ENCODE measurements at regions not wholly inside any gene's neighbourhood (a gene's known extent, or its start where the extent isn't known, plus 50 kb on each side); places are given as distances from the start of the nearest gene placed in this dataset.

DNA sequence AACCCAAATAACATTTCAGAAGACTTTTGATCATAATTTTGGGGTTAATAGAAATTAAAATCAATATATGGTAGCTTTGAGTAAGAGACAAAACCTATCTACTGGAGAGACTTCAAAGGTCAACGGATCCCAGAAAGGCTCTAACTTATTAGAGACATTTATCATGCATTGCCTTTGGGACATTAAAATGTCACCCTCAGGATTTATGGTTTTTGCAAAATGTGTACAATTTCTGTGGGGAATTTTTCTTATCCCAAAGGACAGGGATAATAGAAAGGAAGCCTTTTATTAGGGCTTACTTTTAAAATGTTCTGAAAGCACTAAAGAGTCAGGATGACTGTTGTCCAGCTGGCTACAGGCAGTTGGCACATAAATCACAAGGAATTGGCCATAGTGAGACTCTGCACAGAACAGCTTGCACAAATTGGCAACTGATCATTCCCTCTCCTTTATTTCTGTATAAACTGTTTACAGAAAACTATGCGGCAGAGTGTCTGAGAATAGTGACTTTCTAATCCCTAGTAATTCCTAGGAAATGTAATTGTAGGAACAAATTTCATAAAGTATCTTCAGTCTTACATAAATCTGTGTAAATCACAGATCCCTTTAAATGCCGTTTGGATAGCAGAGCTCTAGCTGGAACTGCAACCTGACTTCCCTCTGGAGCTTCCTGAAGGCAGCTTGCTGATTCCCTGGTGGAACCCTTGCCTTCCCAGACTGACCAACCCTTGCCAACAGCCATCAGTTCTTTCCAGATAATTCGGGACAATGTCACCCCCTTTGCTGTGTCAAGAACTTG lies 201.1 kb upstream of the PREP start:
- peak; percentile 82 for DNase-seq

DNA sequence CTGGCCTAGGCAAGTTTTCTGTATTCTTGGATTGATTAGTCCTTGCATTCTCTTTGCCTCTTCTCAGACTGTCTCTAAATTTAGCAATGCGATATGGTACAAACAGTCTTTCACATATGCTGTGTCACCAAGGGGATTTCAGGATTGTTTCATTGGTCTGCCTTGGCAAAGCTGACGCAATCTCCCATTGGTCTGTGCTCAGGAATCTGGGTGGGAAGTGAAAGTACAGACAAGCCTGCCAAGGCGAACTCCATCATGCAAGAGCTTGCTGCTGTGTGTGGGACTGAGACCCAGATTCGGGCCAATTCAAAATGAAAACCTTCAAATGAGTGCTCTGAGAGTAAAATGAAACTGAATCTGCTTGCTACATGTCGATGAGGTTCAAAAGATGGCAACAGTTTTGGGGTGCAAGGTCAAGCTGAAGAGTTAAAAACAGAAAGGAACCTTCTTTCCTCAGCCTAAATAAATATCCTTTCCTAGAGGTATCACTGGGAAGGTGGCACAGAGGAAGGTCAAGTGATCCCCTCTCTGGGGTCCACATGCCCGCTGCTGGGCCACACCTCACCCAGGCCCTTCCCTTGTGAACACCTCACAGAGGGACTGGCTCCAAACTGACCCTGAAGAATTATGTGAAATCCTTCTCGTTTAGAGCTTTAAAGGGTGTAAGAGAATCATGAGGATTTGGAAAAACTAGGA lies 198.8 kb upstream of the PREP start:
- DNase-seq, result peak; percentile 71

DNA sequence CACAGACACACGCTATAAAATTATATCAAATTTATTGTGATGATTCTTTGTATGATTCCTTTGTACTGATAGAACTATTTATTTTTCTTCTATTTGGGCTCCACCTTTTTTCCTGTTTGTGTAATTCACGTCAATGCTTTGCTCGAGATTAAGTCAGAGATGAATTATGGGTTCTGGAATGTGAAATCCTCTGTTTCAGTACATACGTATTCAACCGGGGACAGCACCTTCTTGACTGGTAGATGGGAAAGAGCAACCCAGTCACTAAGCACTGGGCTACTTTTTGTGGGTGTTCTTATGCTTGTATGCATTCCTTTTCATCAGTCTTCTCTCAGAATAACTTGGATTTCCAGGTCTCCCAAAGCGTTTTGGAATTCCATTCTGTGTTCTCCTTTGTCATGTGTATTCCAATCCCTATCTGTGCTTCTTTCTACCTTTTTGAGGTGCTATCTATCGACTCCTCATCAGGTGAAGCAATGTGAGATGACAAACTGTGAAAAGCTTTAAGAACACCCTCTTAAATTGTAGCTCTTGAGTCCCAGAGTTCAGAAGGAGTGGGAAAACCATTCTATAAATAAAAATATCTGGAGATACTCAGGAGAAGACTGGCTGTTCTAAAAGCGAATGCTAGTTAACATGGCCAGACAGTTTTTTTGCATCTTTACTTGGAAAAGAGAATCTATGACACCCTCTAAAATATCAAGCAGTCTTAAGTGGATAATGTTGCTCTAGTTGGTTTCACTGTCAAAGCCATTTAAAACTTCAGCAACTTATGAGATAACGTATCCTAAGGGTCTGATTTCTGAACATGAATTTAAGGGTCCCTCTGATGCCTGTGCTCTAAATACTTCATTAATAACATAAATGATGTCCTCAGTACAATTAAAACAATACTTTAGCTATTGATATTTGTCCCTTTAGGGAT lies 197.7 kb upstream of the PREP start:
- DNase-seq, result no peak

DNA sequence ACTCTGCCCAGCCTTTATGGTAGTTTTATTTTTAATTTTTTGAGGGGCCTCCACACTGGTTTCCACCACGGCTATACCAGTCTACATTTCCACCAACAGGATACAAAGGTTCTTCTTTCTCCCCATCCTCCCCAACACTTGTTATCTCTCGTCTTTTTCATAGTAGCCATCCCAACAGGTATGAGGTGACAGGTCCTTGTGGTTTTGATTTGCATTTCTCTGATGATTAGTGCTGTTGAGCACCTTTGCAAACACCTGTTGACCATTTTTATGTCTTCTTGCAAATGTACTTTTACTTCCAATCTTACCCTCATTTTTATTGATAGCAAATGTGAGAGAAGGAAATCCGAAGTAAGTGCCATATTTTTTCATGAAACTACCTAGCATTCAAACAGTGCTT lies 195.4 kb upstream of the PREP start:
- no peak for DNase-seq

DNA sequence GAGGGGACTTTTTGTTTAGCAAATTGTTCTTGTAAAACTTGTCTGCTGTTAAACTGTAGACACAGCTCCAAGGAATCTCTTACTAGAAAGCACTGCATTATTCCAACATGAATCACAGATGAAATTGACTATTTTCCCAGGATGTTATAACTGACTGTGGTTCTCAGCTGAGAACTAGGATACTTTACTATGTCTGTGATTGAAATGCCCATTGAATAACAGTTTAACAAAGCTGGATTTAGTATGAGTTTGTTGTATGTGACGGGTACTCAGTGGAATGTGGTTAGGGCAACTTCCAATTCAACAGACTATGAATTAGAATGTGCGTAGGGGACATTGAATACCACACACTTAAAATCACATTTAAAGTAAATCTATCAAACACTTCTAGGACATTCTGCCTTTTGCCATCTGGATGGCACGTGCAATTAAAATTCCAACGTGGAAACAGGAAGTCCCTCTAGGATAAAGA lies 193.4 kb upstream of the PREP start:
- no peak for DNase-seq

- no peak for DNase-seq
Measured at GRCh38 chr6:105595829-105596228, 192.9 kb upstream of the PREP start.

DNA sequence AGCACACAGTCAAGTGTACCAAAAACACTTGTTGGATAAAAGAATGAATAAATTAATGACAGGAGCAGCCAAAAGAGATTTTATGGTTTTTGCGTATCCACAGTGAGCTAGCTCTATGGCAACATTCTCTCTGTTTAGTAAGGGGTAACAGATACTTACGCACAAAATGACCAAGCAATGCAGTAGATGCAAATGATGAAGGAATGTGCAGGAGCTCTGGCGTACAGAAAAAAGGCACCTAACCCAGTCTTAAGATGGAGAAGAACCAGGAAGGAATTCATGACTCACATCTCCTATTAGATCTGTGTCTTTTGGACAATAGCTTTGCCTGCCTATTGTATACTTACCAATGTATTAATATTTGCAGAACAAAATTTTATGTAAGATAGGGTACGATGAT lies 191.9 kb upstream of the PREP start:
- DNase-seq, result no peak

GRCh38 chr6:105593805-105594671 lies 191.2 kb upstream of the PREP start:
- DNase-seq, result no peak

GRCh38 chr6:105593056-105593690 lies 190.3 kb upstream of the PREP start:
- no peak for DNase-seq

GRCh38 chr6:105592329-105592728 lies 189.4 kb upstream of the PREP start:
- no peak for DNase-seq

GRCh38 chr6:105591053-105591452 lies 188.2 kb upstream of the PREP start:
- no peak for DNase-seq

GRCh38 chr6:105588123-105588710 lies 185.3 kb upstream of the PREP start:
- no peak for DNase-seq

DNA sequence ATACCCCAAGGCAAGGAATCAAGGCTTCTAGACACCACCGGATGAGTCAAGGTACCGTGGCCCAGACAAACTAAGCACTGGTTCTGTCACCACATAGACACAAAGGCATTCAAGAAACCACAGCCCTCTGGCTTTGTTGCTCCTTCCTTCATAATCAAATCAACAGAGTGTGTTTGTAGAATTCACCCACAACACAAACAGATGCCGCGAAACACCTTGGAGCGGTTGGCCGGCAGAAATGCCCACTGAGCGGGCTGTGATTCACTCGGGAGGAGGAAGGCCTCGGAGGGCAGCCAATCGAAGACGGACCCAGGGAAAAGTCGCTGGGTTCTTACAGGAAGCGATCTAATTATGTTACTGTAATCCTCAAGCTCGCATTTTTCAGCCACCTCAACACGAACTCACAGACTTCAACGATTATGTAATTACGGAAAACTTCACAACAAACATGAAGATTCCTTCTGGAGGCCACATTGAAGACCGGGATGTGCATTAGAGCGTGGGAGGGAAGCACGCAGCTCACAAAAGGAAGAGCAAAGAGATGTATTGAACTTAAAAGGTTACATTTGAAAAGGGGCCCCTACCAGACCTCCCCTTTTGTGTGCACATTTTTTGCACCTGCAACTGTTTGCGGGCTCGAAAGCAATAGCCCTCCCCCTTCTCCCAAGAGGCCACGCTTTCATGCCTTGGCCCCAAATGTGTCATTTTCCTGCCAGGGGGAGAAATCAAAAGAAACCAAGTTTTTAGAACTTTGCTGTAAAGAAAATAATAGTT lies 184.7 kb upstream of the PREP start:
- no peak for DNase-seq

- no peak for DNase-seq
Measured at GRCh38 chr6:105578179-105578707, 175.4 kb upstream of the PREP start.

DNA sequence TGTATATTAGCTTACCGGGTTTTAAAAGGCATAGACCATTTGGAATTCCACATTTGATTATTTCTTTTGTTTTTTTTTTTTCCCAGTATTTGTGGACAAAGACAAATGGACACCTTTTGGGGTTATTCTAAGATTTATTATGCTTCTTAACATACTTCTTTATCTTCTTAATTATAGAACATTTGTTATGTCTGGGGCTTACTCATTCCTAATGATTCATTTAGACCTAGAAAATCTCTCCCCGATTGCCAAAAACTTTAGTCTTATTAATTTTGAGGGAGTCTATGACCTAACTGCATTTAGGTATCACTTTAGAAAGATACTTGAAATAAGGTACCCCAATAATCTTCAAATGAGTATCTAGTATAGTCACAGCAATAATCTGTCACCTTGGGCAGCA lies 170.7 kb upstream of the PREP start:
- DNase-seq, result no peak

DNA sequence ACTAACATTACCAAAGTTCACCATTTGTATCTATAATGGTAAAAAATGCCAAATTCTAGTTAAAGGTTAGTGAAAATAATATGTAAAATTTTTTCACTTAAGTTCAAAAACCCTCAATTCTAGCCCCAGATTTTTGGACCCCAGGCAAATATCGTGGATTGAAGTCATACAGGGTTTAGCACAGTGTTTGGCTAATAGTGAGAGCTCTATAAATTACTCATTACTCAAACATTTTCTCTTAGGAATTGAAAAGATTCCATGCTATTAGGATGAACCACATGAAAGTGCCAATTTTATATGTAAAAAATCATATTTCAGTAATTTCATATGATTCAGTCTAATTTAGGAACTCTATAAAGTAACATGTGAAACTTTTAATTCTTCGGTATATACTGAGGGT lies 170.3 kb upstream of the PREP start:
- no peak for DNase-seq

- DNase-seq, result no peak
Measured at GRCh38 chr6:105570416-105570815, 167.5 kb upstream of the PREP start.

DNA sequence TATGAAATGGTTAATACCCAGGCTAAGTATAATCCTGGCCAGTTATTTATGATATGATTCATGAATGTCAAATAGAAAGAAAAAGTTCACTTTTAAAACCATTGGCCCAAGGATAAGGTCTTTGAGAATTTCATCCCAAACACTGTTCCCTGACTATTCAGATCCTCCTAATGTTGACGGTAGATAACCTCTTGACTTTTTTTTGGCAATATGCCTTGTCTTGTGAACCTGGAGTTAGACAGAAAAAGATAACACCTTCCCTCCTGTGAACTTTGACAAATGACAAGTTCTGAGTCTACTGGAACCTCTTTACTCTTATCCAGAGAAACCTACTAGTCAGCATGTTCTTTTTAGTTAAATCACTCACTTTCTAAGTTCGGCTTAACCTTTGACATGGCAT lies 166.8 kb upstream of the PREP start:
- DNase-seq, result no peak

DNA sequence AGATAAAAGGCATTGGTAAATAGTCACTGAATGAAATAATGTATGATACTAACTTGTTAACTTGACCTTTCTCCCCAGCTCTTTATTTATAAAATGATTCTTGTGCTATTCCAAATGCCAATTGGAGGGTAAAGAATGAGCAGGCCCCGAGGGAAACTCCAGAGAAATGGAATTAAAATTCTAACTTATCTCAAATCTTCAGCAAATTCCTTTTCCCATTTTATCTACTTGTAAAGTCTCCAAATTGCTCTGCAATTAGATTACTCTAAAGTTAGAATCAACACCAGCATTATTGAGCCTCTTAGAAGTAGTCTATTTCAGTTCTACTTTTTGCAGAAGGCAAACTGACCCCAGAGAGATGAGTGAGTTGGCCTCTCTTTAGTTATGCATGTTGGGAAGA lies 165.9 kb upstream of the PREP start:
- no peak for DNase-seq

GRCh38 chr6:105568142-105568541 lies 165.3 kb upstream of the PREP start:
- DNase-seq, result no peak

Data from hindlimb muscle (tissue), 1 donor.